NCI-H1436 treated with DMSO at 0.1 percent for 48 hours (cell line): ENCODE measurements at regions not wholly inside any gene's neighbourhood (a gene's known extent, or its start where the extent isn't known, plus 50 kb on each side); places are given as distances from the start of the nearest gene placed in this dataset.
A peak's percentile ranks its signal among the peaks of the same experiment; 100 is the strongest.
"Not testable (repeated sequence)": the region's sequence is repeated elsewhere in the genome, so short reads cannot be mapped to it uniquely, and the experiment has no call there.

Experiments used
- DNase-seq: peaks from one replicate; lab custom pipeline; 2025; lab: John Stamatoyannopoulos, UW

DNA sequence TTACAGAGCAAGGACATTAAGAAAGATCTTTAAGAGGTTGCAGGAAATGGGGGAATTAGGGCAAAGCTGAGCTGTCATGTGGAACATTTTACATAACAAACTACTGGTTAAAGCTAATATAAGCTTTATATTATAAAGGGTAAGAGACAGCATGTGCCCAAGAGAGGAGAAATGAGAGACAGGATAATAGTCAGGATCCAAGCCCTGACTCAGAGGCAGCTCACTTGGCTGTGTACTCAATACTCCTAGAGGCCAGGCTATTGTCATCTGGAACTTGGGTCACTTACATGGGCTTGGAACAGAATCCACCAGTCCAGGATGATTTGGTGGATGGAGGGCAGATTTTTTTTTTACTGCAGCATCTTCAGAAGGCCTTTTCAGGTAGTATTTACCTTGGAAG, 418.6 kb upstream of the ZMIZ1 start:
- DNase-seq = no peak

DNA sequence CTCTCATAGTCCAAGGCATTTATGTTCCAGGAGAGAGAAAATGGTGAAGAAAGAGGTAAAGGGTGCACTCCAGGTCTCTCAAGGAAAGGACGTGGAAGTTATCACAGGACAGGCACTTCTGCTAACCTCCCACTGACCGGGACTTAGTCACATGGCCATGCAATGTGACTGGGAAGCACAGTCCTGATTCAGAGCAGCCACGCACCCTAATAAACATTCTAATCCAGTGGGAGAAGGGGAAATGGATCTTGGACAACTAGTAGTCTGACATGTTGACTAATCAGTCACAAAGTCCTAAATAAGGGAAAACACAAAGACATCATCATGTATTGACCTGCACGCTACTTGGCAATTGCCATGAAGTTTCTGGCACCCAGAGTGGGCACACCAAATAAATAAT, 417.5 kb upstream of the ZMIZ1 start:
- no peak for DNase-seq

DNA sequence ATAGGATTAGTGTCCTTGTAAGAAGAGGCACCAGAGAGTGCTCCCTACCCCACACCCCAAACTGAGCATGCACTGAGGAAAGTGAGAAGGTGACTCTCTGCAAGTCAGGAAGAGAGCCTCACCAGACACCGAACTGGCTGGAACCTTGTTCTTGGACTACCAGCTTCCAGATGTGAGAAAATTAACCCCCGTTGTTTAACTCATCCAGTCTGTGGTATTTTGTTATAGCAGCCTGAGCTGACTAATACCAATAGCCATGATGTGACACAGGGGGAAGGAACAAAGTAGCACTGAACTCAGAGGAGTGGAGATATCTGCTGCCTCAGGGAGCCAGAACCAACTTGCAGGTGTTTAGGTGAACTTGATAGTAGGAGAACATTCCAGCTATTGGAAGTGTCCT, 415.2 kb upstream of the ZMIZ1 start:
- no peak for DNase-seq

DNA sequence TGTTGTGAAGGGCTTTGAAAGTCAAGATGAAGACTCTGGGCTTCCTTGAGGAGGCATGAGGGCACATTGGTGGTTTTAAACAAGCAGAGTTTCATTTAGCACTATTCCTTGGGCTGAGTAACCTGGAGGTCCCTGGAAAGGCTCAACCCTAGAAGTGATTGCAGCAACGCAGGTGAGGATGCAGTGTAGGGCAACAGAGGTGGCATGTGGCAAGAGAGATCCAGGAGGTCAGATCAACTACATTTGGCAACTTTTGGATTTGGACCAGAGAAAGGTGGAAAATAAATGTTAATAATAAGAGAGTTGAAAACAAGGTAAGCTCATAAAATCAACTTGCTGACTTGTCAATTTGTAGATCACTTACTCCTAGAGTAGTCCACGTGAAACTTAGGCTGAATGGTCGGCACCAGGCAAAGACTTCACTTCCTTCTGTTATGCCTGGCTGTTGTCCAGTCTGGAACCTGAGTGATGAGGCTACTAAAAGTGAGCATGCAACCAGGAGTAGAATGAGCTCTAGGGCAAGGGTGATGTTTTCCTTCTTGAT, 414.6 kb upstream of the ZMIZ1 start:
- DNase-seq = no peak

DNA sequence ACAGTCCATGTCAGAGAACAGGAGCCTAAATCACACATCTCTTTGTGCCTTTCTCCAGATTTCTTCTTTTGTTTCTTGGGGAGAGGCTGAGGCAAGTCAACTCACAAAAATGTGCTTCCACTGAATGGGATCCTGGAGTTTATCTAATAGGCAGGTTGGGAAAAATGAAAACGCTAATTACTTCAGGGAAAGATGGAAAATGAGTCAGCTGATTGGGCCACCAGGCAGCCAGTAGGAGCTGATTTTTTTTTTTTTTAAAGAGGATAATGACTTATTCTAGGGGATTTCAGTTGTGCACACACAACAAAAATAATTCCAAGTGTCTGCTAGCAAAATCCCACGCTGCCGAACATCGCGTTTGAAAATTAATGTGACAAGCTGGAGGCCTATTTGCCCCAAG, 412.8 kb upstream of the ZMIZ1 start:
- no peak for DNase-seq

DNA sequence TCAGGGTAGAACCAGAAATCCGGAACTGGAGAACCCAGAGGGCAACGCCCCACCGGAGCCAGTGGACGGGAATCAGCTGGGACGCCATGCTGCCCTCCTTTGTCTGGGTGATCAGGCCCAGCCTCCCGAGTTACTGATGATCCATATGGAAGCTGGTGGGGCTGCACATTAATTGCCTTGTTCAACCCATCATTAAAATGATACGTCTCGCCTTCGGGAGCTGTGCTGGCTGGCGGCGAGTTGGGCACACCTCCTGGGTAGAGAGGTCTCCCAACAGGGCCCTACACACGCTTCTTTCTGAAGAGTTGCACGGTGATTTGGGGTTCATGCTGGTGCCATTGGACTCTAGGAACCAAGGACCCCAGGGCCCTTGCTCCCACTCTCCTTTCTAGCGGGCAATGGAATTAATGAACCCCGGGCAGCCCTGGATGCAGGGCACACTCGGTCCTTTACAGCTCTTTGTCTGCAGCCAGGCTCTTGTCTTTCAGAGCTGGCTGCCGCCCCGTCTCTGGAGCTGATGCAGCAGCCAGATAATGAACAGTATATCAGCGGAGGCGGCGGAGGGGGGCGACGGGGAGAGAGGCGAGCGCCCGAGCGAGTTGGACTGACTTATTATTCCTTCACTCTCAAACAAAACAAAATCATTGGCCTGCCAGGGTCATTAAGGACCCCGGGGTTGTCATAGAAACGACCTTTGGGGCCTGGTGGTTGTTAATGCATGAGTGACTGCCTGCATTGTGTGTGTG, 412.2 kb upstream of the ZMIZ1 start:
- DNase-seq = no peak

DNA sequence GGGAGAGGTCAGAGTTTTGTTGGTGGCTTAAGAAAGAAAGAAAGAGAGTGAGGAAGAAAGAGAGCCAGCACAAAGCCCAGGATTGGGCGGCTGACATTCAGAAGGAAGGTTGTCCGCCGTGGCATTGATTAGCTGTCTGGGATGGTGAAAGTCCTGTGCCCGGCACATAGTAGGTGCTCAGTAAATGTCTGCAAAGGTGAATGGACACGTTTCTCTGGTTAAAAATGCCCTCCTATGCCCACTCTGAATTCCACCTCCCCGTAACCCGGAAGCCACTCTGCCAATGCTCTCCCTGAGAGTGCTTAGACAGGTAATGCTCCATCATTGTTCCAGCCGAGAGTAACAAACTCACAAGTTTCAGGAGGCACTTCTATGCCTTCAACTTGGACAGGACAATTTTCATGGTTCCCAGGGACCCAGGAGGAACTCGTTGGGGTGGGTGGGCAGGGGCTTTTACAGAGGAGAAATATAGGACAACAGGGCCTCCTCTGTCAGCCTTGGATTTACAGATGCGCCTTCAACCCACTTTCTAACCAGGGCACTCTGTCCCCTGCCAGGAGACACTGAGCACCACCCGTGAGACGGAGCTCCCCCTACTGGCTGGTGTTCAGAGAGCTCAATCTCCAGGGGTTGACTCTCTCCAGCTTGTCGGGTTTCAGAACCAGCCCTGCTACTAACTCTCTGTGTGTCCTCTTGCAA, 411.5 kb upstream of the ZMIZ1 start:
- DNase-seq = peak; percentile 33

DNA sequence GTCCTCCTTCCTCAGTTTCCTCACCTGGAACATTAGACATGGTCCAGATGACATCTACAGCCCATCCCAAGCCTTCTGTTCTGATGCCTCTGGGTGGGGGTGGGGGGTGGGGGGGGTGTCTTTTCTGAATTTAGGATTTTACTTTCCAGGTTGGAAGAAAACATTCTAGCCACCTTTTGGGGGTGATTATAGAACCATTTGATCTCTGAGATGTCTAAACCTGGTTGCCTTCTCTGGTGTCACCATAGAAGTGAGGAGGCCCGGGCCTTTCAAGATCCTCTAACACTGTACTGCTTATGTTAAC, 411.0 kb upstream of the ZMIZ1 start:
- DNase-seq = no peak

DNA sequence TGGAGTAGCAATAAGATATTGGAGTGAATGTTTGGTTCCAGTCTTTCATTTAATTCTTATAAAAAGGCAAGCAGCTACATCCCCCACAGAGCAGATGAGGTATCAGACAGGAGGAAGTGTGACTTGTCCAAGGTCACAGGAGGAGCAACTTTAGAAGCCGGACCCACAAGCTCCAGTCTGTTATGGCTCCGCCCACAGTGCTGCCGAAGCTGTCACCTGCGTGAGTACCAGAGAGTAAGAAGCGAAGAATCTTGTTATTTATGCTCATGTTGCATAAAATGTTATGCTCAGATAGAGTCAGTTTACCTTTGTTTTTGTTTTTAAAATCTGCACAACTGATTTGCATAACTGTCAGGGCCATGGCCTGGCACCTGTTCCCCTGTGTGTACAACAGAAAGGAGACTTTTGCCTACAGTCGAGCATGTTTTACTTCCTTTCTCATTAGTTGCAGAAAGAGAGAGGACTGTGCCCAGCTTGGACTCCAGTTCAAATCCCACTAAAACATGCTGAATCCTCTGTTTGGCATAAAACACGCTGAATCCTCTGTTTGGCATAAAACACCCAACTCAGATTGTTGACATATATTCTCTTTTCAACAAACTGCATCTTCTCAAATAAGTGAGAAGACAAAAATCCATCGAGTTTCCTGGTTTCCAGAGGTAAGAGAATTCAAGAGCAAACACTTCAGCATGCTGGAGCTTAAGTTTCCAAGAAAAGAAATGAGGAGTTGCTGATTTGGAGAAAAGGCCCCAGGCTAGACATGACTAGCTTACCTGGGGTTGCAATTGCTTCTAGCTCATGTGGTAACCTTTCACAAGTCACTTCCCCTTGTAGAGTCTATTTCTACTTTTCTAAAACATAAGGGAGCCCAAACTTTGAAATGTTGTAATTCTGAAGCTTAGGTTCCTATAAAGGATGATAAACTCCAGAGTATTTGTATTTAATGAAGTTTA, 409.8 kb upstream of the ZMIZ1 start:
- no peak for DNase-seq

DNA sequence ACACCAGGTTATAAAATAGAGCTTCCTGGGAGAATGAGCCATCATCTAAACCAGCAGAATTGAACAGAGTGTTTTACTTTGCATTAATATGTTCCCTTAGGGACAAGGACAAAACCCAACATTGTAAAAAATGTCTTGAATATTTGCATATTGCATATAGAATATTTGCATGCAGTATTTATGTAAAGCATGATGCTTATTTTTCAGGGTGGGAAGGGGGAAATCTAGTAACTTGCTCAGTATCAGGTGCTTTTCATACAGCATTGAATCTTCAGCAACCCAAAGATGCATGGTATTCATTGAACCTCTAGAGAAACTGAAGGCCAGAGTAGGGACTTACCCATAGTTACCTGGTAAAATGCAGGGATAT, 409.2 kb upstream of the ZMIZ1 start:
- DNase-seq = no peak

DNA sequence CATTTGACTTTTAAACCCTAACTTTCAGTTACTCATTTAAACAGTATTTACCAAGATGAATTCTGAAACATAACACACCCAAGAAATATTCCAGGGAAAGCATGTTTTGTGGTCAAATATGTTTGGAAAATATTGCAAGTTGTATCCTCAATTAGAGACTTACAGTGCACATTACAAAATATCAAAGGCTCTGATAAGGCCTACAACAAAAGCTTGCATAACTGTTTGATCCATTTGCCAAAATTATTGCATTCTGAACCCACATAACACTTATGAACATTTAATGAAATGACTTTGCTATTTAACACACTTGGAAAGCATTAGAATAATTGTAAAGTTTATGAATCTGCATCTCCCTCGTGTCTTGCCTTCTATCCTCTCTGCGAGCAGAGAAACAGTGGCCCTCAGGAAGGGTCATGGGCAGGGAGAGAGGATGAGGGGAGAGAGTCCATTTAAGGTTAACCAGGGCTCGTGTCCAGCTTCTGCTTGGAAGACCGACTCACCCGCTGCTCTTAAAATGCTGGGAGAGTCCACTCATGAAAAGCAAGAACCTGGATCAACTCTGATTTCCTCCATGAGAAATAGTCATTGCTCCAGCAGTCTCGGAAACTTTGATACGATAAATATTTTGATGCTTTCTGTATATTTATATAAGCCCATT, 408.2 kb upstream of the ZMIZ1 start:
- no peak for DNase-seq

DNA sequence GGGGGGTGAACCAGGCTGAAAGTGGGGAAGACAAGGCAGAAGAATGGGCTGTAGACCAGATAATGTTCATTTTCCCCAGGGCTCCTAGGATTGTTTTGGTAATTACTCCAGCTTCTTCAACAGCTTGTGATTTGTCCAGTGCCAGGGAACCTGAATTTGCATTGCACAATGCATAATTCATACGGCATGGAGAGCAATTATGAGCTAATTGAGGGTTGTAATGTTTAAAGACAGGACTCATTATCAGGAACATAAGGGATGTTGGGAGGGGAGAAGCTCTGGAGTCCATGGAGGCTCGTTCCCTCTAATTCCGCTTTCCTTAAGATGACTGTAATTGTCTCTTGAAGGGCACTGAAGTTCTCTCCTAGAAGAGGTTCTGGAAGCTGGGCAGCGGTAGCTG, 405.0 kb upstream of the ZMIZ1 start:
- DNase-seq = no peak

DNA sequence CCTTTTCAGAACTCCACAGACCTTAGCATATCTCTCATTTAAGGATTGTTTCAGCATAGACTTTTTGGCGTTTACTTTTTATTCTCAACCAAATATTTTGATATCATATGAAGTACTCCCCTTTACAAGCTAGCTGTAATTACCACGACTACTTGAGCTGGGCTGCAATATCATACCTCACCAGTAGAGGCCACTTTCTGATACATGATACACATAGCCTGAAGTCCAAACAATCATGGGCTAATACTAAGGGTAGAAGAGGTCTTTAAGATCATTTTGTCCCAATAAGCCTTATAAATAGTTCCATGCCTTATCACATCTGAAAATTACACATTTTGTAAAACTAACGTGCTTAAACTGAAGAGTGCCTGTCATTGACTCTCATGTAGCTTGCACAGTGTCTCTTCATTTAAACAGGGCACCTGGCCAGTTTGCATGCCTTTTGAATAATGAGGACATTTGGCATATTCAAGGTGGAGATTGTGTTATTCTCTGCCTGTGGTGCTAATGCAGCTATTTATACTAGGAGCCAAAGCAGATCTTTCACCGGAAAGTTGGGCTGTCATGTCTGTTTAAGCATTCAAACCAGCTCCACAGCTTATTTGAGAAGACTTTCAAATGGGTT, 403.7 kb upstream of the ZMIZ1 start:
- no peak for DNase-seq

DNA sequence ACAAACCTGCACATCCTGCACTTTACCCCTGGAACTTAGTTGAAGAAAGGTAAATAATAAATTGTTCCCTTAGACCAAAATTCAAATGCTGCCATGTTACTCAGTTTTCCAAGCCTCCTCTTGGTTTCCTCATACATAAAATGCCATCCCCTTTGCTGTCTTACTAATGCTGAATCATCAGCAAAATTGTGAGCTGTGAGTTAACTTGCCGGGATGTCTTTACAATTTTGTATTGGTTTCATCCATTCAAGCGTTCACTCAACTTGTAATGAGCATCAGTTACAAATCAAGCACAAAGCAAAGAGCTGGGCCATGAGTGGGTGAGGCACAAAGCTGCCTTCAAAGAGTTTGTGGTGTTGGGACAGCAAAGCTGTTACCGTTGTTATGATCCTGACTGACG, 395.8 kb upstream of the ZMIZ1 start:
- no peak for DNase-seq

DNA sequence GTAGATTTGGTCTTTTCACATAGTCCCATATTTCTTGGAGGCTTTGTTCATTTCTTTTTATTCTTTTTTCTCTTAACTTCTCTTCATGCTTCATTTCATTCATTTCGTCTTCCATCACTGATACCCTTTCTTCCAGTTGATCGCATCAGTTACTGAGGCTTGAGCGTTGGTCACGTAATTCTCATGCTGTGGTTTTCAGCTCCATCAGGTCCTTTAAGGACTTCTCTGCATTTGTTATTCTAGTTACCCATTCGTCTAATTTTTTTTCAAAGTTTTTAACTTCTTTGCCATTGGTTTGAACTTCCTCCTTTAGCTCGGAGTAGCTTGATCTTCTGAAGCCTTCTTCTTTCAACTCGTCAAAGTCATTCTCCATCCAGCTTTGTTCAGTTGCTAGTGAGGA, 387.6 kb upstream of the ZMIZ1 start:
- DNase-seq = not testable (repeated sequence)

DNA sequence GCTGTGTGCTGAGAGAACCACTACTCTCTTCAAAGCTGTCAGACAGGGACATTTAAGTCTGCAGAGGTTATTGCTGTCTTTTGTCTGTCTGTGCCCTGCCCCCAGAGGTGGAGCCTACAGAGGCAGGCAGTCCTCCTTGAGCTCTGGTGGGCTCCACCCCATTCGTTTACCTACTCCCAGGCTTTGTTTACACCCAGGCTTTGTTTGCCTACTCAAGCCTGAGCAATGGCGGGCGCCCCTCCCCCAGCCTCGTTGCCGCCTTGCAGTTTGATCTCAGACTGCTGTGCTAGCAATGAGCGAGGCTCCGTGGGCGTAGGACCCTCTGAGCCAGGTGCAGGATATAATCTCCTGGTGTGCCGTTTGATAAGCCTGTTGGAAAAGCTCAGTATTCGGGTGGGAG, 386.8 kb upstream of the ZMIZ1 start:
- DNase-seq = not testable (repeated sequence)

DNA sequence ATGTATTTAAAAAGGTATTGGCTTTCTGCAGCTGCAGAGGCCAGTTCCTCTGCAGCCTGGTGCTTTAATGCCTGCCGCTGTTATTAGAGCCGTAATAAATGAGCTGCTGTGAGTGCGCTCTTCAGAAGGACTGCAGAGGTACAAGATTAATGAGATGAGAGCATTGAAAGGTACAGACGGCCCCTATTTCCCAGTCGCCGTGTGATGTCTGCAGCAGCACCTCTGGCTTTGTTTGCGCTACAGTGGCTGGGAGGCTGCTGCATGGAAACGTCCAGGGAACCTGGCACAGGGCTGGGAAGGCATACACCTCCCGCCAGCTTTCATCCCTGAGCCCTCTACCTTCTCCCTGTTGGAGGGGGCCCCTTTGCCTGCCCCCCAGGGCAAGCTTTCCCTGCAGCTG, 383.8 kb upstream of the ZMIZ1 start:
- peak; percentile 43 for DNase-seq

DNA sequence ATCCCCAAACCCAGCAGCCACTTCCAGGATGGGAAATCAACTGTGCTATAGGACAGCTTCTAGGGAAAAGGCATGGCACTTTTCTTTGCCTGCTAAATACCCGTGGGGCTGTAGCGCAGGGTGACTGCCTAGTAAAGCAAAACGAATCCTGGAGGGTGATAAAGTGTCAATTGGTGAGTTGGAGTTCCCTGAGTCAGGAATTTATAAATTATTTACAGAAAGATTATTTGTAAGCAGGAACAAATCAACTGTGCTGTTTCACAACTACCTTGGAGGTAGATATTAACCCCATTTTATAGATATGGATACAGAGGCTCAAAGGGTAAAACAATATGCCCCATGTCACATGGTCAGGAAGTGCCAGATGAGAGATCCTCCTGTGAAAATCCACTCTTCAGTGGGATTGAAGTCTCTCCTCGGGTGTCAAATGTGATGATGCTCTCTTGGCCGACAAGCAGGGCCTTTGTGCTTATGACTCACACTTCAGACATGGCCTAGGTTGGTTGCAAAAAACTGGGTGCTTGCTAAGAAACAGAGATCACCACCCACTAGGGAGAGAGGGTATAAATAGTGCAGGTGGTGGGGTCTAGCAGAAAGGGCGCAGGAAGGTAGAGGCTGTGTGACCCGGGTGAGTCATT, 383.2 kb upstream of the ZMIZ1 start:
- no peak for DNase-seq

DNA sequence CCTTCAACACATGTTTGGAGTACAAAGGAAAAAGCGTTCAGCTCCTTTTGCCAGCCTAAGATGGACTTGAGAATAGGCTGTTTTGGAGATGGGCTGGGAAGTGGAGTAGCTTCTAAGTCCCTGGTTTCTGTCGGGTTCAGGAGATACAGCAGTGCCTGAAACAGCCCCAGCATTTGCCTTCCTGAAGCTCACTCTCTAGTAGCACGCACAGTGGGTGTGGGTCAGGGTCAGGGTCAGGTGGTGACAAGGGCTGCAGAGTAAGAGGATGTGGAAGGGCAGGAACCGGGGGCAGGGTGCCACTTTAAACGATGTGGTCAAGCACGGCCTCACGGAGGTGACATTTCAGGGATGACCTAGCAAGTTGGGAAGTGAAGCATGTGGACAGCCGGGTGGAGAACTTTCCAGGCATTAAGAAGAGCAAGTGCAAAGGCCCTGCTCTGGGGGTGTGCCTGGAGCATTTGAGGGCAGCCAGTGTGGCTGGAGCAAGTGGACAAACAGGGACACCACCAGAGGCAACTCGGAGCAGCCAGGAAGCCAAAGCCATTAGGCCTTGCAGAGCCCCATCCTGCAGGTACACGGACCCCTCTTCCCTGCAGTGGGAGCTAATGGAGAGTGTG, 382.2 kb upstream of the ZMIZ1 start:
- no peak for DNase-seq

DNA sequence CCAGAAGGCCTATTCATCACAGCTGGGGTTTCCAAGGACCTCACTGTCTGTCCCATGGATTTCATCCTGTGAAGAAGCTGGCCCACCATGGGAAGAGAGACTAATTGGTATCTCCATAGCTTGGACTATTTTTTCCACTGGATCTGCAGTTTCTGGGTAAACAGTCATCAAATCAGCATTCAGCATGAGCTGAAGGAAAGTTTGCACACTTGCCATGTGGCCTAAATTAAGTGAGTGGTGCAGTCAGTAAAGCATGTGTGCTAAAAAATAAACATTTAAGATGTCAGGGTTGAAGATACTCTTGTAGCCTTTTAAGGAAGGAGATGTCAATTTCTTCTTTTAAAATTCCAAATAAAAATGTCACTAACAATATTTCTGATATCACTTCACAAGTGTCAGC, 381.1 kb upstream of the ZMIZ1 start:
- DNase-seq = no peak
